AML-193 (cell line): ENCODE measurements at regions not wholly inside any gene's neighbourhood (a gene's known extent, or its start where the extent isn't known, plus 50 kb on each side); places are given as distances from the start of the nearest gene placed in this dataset.
"Not testable (repeated sequence)": the region's sequence is repeated elsewhere in the genome, so short reads cannot be mapped to it uniquely, and the experiment has no call there.

Experiments
- DNase-seq, 2 experiments: peaks; one replicate each; lab custom pipeline; 2025; lab: John Stamatoyannopoulos, UW

- no peak for DNase-seq
Observed at GRCh38 chr13:37475151-37475550, 123.4 kb downstream of the POSTN start.

GRCh38 chr13:37473035-37473434 is 125.5 kb downstream of the POSTN start:
- DNase-seq = no peak

- DNase-seq = not testable (repeated sequence)
Observed at GRCh38 chr13:37472266-37472665, 126.3 kb downstream of the POSTN start.

GRCh38 chr13:37460166-37460565 is 138.4 kb downstream of the POSTN start:
- DNase-seq = no peak

GRCh38 chr13:37457612-37458011 is 141.0 kb downstream of the POSTN start:
- no peak for DNase-seq

- no peak for DNase-seq
Observed at GRCh38 chr13:37456506-37456905, 142.1 kb downstream of the POSTN start.

GRCh38 chr13:37456041-37456440 is 142.5 kb downstream of the POSTN start:
- no peak for DNase-seq

- DNase-seq = no peak
Observed at GRCh38 chr13:37453246-37453645, 145.3 kb downstream of the POSTN start.

- DNase-seq = no peak
Observed at GRCh38 chr13:37450276-37450675, 148.3 kb downstream of the POSTN start.

GRCh38 chr13:37448153-37448552 is 150.4 kb downstream of the POSTN start:
- no peak for DNase-seq

GRCh38 chr13:37446503-37446902 is 152.1 kb downstream of the POSTN start:
- DNase-seq = no peak

- no peak for DNase-seq
Observed at GRCh38 chr13:37443538-37443937, 155.0 kb downstream of the POSTN start.

- no peak for DNase-seq
Observed at GRCh38 chr13:37442996-37443395, 155.6 kb downstream of the POSTN start.

- no peak for DNase-seq
Observed at GRCh38 chr13:37435881-37436280, 162.7 kb downstream of the POSTN start.

- no peak for DNase-seq
Observed at GRCh38 chr13:37433086-37433485, 165.5 kb downstream of the POSTN start.

GRCh38 chr13:37429976-37430375 is 168.6 kb downstream of the POSTN start:
- no peak for DNase-seq

- DNase-seq = no peak
Observed at GRCh38 chr13:37427843-37428494, 170.6 kb downstream of the POSTN start.

- no peak for DNase-seq
Observed at GRCh38 chr13:37418490-37418889, 180.1 kb downstream of the POSTN start.

GRCh38 chr13:37417060-37417441 is 181.5 kb downstream of the POSTN start:
- DNase-seq = no peak

GRCh38 chr13:37416291-37417059 is 182.1 kb downstream of the POSTN start:
- DNase-seq = no peak

- no peak for DNase-seq
Observed at GRCh38 chr13:37413161-37413560, 185.4 kb downstream of the POSTN start.

GRCh38 chr13:37412241-37412921 is 186.2 kb downstream of the POSTN start:
- DNase-seq = no peak

- no peak for DNase-seq
Observed at GRCh38 chr13:37410316-37410715, 188.3 kb downstream of the POSTN start.
